Mammary epithelial cell (primary cell): ENCODE measurements at regions not wholly inside any gene's neighbourhood (a gene's known extent, or its start where the extent isn't known, plus 50 kb on each side); places are given as distances from the start of the nearest gene placed in this dataset.

Experiments
- EZH2 ChIP-seq: IDR thresholded peaks from 2 replicates; pipeline ENCODE4 v1.6.1; 2012; ENCODE audit warnings: low read length, inconsistent platforms, borderline replicate concordance
- TF ChIP-seq, protein P1 (sequence below), 2 donors: IDR thresholded peaks in 1 of 2; conservative IDR thresholded peaks in 1 of 2; 2 replicates each; pipeline ENCODE4 v1.5.1; 2011 to 2012; ENCODE audit warnings: inconsistent platforms in 2 of 2, low read length in 2 of 2, mild to moderate bottlenecking in 2 of 2, control low read depth in 1 of 2, low read depth in 1 of 2; ENCODE audit not compliant: insufficient read depth in 1 of 2; ENCODE audit errors: extremely low read depth in 1 of 2

DNA sequence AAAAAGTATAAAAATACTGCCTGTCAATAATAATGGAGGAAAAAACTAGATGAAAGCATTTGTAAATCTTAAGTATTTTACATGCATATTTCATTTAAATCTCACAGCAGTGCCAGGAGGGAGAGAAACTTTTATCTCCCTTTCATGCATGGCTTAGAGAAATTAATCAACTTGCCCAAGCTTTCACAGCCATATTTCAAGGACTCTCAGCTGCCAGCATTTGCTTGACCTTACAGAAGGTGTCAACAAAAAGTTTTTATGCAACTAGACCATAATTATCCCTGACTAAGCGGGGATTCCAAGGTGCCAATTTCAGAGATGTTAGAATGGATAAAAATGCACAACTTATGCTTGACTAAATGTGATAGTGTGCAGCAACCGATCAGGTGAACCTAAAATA is 125.4 kb downstream of the ZFAND4 start:
- TF ChIP-seq, protein P1, sequence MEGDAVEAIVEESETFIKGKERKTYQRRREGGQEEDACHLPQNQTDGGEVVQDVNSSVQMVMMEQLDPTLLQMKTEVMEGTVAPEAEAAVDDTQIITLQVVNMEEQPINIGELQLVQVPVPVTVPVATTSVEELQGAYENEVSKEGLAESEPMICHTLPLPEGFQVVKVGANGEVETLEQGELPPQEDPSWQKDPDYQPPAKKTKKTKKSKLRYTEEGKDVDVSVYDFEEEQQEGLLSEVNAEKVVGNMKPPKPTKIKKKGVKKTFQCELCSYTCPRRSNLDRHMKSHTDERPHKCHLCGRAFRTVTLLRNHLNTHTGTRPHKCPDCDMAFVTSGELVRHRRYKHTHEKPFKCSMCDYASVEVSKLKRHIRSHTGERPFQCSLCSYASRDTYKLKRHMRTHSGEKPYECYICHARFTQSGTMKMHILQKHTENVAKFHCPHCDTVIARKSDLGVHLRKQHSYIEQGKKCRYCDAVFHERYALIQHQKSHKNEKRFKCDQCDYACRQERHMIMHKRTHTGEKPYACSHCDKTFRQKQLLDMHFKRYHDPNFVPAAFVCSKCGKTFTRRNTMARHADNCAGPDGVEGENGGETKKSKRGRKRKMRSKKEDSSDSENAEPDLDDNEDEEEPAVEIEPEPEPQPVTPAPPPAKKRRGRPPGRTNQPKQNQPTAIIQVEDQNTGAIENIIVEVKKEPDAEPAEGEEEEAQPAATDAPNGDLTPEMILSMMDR (conservative IDR thresholded peaks at IDR 0.05 in 1 of 2, IDR thresholded peaks at IDR 0.05 in 1 of 2; ENCODE audit: extremely low read depth in 1 of 2, insufficient read depth in 1 of 2, low read depth in 1 of 2, low read length in 2 of 2) = no peak
- no peak for TF ChIP-seq EZH2
